ENCODE measurements at regions not wholly inside any gene's neighbourhood (a gene's known extent, or its start where the extent isn't known, plus 50 kb on each side); places are given as distances from the start of the nearest gene placed in this dataset.
"Not testable (repeated sequence)": the region's sequence is repeated elsewhere in the genome, so short reads cannot be mapped to it uniquely, and the experiment has no call there.

DNA sequence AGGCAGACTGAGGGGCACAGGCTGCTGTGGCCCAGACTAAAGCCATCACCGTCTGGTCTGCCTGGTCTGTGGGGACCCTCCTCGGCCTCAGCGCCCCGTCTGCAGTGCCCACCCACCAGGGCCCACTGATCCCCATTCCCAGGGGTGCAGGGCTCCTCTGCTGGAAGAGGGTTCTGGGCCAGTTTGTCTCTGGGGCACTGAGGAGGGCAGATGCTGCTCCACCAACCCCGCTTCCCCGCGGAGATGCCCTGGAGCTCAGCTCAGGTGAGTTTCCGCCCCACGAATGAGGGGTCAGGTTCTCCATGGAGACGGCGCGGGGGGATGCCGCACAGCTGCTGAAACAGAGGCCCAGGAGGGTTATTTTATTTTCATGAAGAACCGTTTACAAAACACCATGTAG lies 263.3 kb upstream of the SFSWAP start:
- DNase-seq (ENCODE audit: low read depth in 2 of 3, low spot score in 2 of 3), result not testable (repeated sequence)

DNA sequence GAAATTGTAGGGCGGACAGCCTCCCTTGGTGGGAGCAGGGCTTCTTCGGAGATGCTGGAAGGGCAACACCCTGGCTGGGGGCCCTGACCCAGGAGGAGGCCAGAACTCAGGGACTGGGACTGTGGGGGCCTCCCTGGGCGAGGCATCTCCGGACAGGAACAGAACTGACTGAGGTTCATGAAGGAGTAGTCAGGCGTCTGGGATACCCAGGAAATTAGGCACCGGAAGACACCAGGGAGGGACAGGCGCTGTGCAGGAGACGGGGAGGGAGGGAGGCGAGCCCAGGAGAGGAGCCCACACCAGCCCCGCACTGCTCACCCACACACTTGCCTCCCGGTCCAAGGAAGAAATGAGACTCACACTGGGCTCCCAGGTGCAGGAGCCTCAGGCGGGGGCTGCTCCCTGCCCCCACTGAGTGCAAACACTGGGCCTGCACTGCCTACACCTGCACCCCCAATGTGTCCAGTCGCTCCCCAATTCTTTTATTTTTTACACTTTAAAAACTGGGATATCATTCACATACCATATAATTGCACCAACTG lies 262.6 kb upstream of the SFSWAP start:
- DNase-seq (ENCODE audit: low read depth in 2 of 3, low spot score in 2 of 3), result no peak

DNA sequence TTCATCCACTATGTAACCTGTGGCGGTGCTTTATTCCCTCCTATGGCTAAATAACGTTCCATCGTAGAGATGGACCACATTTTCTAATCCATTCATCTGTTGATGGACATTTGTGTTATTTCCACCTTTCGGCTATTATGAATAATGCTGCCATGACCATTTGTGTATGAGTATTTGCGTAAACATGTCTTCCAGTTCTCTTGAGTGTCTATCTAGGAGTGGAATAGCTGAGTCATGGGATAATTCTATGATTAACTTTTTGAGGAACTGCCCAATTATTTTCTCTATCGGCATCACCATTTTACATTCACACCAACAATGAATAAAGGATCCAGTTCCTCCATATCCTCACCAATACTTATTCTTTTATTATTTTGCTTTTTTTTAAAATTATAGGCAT lies 261.9 kb upstream of the SFSWAP start:
- DNase-seq (ENCODE audit: low read depth in 2 of 3, low spot score in 2 of 3), result no peak

DNA sequence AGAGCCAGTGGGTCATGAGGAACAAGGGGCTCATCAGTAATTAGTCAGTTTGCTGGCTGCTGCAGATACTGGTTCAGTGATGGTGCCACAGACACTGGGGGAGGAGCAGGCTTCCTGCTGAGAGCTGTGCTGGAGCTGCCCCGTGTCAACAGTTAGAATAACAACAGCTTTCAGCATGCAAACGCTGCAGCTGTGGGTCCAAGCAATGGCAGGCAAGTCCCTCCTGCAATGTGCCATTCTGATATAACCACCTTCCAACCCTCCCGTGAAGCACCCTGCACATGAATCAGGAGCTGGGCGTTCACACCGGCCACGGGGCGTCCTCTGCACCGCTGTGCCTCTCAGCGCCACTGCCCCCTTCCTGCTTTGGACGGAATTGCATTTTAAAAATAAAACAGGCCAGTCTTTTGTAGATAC lies 258.4 kb upstream of the SFSWAP start:
- peak in 1 of 3 experiments; percentile 9 for DNase-seq (ENCODE audit: low read depth in 2 of 3, low spot score in 2 of 3)

DNA sequence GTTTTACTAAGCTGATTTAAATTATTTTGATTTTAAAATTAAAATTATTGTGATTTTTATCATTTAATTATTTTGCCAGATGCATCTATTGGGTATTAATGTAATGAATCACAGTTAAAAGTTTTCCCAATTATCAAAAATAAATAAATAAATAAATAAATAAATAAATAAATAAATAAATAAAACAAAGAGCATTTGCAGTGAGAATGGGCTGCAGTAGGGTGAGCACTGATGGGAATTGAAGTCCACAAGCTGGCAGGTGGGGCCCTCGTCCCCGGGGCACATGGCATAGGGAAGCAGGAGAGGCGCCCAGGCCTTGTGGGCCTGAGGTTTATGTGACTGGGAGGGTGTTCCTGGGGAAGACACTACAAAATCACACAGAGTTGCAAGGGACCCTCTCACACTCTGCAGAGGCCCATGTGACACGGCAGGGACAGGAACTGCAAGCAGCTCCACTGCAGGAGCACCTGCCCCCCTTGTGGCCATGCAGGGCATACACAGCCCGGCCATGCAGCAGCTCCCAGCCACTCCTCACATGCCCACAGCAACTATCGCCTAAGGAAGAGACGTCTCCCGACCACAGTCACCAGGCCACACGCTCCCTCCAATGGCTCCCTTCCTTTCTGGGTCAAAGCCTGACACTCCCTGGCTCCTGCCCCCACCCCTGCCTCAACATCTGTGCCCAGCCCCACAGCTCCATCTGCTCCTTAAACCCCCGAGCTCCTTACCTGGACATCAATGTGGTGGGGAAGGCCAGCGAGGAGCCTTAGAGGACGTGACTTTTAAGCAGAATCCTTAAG lies 256.3 kb upstream of the SFSWAP start:
- DNase-seq (ENCODE audit: low read depth in 2 of 3, low spot score in 2 of 3), result peak in 1 of 3 experiments; percentile 14

DNA sequence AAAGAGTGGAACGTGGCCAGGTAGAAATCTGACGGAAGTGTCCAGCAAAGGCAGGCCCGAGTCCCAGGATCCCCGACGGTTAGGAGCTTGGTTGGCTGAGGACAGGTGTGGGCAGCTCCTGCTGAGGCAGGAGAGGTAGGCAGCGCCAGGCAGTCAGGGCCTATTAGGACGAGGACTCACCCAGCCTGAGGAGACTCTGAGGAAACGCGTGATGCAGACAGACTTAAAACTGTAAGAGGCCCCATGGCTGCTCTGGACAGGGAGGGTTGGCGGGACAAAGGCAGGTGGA lies 255.7 kb upstream of the SFSWAP start:
- no peak for DNase-seq (ENCODE audit: low read depth in 2 of 3, low spot score in 2 of 3)

DNA sequence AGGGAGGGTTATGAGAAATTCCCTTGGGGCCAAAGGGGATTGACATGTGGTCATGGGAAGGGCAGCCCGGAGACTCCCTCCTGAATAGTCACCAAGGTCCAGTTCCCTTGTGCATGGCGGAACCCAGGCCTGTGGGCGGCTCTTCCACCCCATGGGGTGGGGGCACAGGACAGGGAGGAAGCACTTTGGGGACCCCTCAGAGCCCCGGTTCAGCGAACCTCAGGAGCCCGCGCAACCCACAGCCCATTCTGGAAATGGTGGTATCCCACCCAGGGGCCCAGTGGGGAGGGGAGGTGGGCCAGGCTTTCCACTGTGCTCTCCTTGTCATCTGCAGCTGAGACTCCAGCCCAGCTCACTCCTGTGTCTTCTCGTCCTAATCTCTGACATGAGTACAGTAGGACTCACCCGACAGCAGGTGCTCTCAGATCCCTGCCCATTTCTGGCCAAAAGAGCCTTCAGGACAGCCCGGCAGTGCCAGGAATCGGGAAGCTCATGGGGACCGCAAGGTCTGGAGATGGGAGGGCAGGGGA lies 255.2 kb upstream of the SFSWAP start:
- DNase-seq (ENCODE audit: low read depth in 2 of 3, low spot score in 2 of 3), result no peak

DNA sequence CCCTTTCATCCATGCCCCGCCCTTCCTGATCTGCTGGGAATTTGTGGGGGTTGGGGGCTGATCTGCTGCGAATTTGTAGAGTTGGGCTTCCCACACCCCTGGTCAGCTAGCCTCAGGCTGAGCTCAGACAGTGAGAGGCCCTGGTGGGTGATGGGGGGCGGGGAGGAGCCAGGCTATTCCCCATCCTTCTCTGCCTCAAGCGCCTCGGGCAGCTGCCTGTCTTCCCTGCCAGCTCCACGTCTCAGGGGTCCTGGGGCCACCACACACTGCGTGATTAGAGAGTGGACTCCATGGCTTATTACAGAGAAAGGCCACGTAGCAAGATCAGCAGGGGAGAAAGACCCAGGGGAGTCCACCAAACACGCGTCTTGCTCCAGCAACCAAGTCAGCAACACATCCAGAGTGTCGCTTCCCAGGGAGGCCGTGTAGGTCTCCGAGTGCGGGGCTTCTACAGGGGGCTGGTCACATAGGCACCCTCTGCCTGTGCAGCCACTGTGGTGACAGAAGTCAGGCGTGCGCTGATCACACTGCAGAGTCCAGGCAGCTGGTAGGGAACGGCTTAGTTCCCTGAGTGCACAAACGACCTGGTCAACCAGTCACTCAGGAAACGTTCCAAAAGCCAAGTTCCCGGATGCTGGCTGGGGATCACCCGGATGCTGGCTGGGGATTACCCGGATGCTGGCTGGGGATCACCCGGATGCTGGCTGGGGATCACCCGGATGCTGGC lies 254.4 kb upstream of the SFSWAP start:
- DNase-seq (ENCODE audit: low read depth in 2 of 3, low spot score in 2 of 3), result no peak

DNA sequence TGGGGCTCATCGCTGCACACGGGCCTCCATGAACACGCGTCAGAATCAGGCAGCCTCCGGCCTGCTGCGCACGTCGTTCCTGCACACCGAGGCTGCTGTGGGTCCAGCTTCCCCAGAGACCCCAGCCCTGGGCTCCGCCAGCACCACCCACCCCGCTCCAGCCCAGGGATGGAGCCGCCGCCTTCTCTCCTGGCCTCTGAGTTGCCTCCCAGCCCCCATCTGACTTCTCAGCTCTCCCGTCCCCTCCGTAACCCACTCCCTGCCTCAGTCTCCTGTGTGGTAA lies 253.9 kb upstream of the SFSWAP start:
- no peak for DNase-seq (ENCODE audit: low read depth in 2 of 3, low spot score in 2 of 3)

DNA sequence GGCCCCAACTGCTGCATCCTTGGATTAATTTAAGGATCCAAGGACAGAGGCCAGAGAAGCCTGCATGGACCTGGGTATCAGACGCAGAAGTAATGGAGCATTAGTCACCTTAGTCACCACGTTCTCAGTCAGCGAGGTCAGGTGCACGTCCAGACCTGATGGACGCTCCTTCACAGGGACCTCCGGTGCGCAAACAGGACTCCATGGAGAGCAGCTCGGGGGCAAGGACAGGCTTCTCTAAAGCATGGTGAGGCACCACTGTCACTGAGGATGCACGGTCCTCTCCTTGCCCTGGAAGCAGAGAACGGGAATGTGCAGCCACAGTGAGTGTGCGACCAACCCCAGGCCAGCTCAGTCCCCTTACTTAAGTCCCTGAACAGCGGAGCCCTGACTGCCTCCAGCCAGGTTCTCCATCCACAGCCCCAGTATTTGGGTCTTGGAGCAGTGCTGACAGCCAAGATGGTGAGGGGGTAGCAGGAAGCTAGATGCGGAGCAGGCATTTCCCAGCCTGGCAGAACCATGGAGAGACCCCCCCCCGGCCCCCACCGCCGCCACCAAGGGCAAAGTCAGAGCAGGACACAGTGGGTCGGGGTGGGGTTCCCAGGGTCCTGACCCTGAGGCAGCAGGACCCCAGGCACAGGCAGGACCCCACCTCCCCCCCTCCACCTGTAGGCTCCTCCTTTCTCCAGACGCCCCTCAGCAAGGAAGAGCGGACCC lies 253.4 kb upstream of the SFSWAP start:
- no peak for DNase-seq (ENCODE audit: low read depth in 2 of 3, low spot score in 2 of 3)

DNA sequence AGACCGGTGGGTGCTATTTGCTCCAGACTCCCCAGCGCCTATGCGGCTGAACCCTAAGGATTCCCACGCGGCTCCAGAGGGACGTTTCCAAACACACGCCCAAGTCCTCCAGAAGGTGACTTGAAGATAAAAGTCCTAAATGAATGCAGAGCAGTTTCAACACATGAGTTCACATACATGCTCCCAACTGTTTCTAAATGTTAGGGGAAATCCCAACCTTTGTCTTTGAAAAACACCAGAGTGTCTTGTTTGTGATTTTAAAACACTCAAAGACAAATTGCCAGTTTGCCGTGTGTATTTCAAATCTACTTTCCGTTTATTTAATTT lies 252.9 kb upstream of the SFSWAP start:
- no peak for DNase-seq (ENCODE audit: low read depth in 2 of 3, low spot score in 2 of 3)

DNA sequence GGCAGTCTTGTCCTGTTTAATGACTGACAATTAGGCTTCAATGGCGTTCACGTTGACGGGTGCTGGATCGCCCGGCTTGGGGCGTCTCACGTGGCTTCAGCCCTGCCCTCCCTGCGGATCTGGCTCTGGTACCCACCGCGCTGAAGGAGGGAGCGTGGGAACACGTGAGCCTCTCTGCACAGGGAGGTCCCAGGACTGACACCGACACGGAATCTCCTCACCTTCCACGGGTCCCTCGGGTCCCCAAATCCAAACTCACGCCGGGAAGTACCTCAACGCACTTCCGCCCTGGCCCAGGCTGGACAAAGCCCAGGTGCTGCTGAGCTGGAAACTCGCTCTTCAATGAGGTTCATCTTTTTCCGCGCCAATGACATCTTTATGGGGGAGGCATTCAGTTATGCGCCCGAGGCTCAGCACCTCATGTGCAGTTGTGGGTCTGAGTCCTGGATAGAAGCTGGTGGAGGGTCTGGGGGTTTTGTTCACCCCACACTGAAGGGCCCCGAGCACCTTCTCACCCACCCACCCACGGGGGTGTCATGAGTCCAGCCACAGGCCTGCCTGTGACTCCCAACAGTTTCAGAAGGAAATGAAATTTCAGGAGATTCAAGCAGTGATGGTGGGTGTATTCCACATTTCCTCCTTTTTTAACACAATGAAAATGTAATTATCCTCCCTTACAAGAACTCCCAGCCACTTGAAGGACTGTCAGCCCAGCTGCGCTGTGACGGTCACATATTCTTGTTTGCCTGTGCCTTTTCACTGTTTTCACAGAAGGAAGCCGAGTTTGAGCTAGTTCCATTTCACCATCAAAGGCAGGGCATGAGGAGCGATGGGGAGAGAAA lies 251.7 kb upstream of the SFSWAP start:
- no peak for DNase-seq (ENCODE audit: low read depth in 2 of 3, low spot score in 2 of 3)

DNA sequence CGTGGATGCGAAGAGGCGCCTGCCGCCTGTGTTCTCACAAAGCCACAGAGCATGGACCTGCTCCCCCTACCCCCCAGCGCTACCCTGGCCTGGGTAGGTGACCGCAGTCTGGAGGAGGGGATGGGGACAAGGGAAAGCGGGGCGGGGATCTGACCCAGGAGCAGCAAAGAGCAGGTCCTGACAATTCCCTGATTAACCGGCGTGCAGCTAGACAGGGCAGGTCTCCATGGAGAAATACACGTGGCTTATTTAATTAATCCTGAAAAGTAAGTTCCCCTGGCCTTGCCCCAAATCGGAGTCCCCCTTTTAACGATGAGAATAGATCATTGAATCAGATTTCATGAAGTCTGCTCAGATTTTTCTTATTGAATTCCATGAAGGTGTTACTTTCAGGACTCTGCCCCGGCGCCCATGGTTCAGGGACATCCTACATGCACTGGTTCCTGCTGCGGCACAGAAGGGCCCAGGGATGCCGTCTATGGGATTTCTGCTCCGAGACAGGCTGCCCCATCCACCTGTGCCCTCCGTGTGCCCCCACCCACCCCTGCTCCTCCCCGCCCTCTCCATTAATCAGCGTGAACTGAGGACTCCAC lies 251.0 kb upstream of the SFSWAP start:
- no peak for DNase-seq (ENCODE audit: low read depth in 2 of 3, low spot score in 2 of 3)

DNA sequence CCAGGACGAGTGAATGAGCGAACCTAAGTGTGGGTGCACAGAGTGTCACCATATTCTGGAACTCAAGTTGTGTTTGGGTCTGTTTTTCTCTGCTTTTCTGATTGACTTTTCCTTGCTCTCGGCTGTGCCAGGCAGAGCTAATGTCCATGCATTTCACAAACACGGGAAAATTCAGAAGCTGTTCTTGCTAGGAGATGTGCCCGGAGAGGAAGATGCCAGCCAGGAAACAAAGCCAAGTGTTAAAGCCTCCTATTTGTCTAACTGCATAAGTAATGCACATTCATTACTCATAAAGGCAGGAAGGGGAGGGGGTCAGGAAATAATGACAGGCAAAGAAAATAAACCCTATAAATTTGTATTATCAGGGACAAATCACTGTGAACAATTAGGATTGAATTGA lies 250.4 kb upstream of the SFSWAP start:
- DNase-seq (ENCODE audit: low read depth in 2 of 3, low spot score in 2 of 3), result no peak

DNA sequence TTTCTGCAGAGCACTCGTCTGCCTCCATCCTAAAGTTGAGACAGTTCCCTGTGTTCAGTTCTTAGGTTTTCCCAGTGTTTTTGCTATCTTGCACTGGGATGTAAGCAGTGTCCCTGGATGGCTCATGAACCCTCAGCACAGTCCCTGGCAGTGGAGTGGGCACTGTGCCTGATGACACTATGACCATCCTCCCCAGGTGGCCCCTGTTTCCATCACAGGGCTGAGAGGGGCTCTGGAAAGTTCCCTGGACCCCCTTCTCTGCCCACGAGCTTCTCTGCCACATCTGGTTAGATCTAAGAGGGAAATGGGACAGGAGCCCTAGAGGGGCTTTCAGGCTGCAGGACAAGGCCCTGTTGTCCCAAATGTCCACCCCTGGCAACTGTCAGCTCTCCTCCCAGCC lies 249.8 kb upstream of the SFSWAP start:
- DNase-seq (ENCODE audit: low read depth in 2 of 3, low spot score in 2 of 3), result no peak

DNA sequence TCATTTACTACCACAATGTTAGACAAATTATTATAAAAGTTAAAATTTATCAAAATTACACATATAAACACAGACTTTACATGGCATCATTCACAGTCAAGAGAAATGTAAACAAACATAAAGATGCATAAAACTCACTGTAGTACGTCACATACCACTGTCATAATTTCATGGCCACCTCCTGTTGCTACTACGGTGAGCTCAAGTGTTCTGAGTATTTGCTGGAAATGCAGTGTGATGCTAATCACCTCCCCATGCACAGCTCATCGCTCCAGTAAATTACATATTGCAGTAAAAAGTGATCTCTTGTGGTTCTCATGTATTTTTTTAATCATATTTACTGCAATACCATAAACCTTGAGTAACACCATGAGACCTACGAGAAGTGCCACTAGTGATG lies 247.7 kb upstream of the SFSWAP start:
- DNase-seq (ENCODE audit: low read depth in 2 of 3, low spot score in 2 of 3), result no peak

DNA sequence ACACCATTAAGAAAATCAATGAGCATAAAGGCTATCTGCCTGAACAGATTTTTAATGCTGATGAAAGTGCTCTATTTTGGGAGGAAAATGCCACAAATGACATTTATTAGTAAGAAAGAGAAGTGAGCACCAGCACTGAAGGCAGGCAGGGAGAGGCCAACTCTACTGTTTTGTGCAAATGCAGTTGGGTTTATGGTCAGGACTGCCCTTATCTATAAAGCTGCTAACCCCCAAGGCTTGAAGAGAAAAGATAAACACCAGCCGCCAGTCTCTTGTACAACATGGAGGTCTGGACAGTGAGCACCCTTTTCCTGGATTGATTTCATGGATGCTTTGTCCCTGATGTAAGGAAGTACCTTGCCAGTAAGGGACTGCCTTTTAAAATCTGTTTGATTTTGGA lies 246.8 kb upstream of the SFSWAP start:
- DNase-seq (ENCODE audit: low read depth in 2 of 3, low spot score in 2 of 3), result no peak

DNA sequence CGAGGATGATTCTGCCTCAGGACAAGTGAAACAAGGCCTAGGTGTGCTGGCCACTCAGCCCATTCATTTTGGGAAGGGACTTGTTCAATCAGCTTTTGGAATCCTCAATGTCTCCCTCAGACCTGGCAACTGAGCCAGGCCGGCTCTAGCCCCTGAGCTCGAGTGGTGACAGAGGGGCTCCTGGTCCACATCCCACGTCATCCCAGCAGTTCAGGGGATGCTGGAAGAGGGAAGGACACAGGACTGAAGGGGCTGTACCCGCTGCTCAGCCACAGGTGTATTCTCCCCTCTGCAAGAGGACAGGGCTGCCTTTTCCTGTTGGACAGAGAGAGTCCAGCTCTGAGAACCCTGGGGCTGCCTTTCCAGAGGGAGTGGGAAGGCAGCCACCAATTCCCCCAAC lies 244.6 kb upstream of the SFSWAP start:
- DNase-seq (ENCODE audit: low read depth in 2 of 3, low spot score in 2 of 3), result no peak

DNA sequence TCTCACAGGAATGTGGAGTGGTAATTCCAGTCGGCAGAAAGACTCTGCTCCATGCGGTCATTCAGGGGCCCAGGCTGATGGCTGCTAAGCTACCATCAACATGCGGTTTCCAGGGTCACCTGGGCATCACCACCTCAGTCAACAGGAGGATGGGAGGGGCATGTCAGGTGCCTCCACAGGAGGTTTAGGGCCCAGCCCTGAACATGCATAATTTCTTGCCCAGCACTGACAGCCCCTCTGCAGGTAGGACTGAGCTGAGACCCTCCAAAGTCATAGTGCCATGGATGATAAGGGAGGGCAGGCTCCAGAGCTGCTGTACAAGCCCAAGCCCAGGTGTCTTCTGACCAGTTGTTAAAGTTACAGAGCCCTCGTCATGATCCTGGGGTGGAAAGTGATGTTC lies 244.0 kb upstream of the SFSWAP start:
- DNase-seq (ENCODE audit: low read depth in 2 of 3, low spot score in 2 of 3), result no peak

DNA sequence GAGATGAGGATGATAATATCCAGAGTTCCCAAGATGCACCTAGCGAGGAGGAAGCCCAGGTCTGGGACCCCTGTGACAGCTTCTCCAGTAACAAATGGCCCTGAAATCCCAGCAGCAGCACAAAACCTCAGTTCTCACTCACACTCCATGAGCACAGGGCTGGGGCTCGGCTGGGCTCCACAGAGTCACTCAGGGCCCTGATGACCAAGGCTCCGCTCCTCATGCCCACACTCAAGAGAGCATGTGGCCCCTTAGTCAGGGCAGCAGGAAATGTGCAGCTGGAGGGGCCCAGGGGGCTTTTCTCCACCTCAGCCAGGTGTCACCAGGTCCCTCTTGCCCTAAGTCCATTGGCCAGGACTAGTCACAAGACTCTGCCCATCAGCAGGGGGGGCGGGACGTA lies 242.7 kb upstream of the SFSWAP start:
- DNase-seq (ENCODE audit: low read depth in 2 of 3, low spot score in 2 of 3), result no peak

DNA sequence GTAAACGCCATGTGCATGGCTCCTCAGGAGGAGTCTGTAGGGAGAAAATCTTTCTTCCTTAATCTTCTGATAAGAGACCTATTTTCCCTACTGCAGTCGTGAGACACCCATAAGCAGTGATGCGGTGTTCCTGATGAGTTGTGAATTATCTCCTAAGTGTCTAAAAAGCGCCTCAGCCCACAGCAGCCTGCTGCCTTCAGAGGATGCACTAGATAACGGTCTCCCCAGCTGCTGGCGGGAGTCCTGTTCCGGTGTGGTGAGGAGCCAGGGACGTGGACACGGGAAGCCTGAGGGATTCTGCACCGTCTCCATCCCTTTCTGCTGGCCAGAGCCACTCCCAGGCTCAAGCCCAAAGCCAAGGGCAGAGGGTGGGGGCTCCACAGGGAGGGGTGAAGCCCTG lies 240.9 kb upstream of the SFSWAP start:
- not testable (repeated sequence) for DNase-seq (ENCODE audit: low read depth in 2 of 3, low spot score in 2 of 3)

All from activated CD8-positive, alpha-beta memory T cell treated with anti-CD3 and anti-CD28 coated beads for 48 hours (primary cell).